Ascending aorta (tissue), 2 donors: ENCODE measurements at regions not wholly inside any gene's neighbourhood (a gene's known extent, or its start where the extent isn't known, plus 50 kb on each side); places are given as distances from the start of the nearest gene placed in this dataset.

ENCODE experiments used
- DNase-seq, 2 donors: peaks; one replicate each; pipeline ENCODE4 v3.0.0-alpha.2; 2019; ENCODE audit warnings: low spot score in 2 of 2
- H3K27ac ChIP-seq, 2 donors: fragments of 200-600 bp; sonication (generic); one replicate each; pipeline ENCODE4 v1.5.1; 2016 to 2017; ENCODE audit warnings: mild to moderate bottlenecking in 1 of 2
- H3K27me3 ChIP-seq: fragments of 200-600 bp; sonication (generic); one replicate; pipeline ENCODE4 v1.5.1; 2017
- H3K36me3 ChIP-seq, 2 donors: fragments of 200-600 bp; sonication (generic); one replicate each; pipeline ENCODE4 v1.5.1; 2016
- H3K4me1 ChIP-seq, 2 donors: fragments of 200-600 bp; sonication (generic); one replicate each; pipeline ENCODE4 v1.5.1; 2016 to 2017; ENCODE audit warnings: mild to moderate bottlenecking in 1 of 2
- H3K4me3 ChIP-seq, 2 donors: fragments of 200-600 bp; sonication (generic); one replicate each; pipeline ENCODE4 v1.5.1; 2016 to 2017; ENCODE audit warnings: mild to moderate bottlenecking in 1 of 2
- H3K9me3 ChIP-seq, 2 donors: fragments of 200-600 bp; sonication (generic); one replicate each; pipeline ENCODE4 v1.5.1; 2016
- CTCF ChIP-seq, 3 experiments: fragments of 200-600 bp in 2 of 3; fragments of 450-650 bp in 1 of 3; sonication (generic) in 2 of 3; IDR thresholded peaks; one replicate each; pipeline ENCODE4 v1.5.1; 2016 to 2019; ENCODE audit warnings: antibody characterized with exemption in 3 of 3, mild to moderate bottlenecking in 1 of 3, moderate library complexity in 1 of 3
- intact Hi-C: fragments of 100-400 bp; cut with DNase I; formaldehyde crosslinking; loops from one replicate; pipeline ENCODE4 v1.15.1; 2023

- no peak for DNase-seq
- Histone ChIP-seq H3K27ac (no peak overlapping the region), H3K27me3 (no peaks in the 10 kb centered on the region), H3K9me3 (no peaks in the 10 kb centered on the region), H3K4me1 (peaks cover 0 to 8% of the 10 kb centered on the region in 2 donors), H3K4me3 (no peak overlapping the region), H3K36me3 (no peaks in the 10 kb centered on the region)
- TF ChIP-seq CTCF (IDR thresholded peaks at IDR 0.05), result no peak
- intact Hi-C loops, result no loop called here
Measured at GRCh38 chr6:12593771-12594529, 122.6 kb upstream of the PHACTR1 start.

- Histone ChIP-seq H3K4me1 (peaks cover 0 to 8% of the 10 kb centered on the region in 2 donors), H3K27ac (no peak overlapping the region), H3K4me3 (no peak overlapping the region), H3K9me3 (no peaks in the 10 kb centered on the region), H3K27me3 (no peaks in the 10 kb centered on the region), H3K36me3 (no peaks in the 10 kb centered on the region)
- DNase-seq, result no peak
- intact Hi-C loops, result no loop called here
- TF ChIP-seq CTCF (IDR thresholded peaks at IDR 0.05), result no peak
Measured at GRCh38 chr6:12594530-12594893, 122.1 kb upstream of the PHACTR1 start.

GRCh38 chr6:12595161-12595811 is 121.3 kb upstream of the PHACTR1 start:
- no peak for TF ChIP-seq CTCF (IDR thresholded peaks at IDR 0.05)
- H3K27ac ChIP-seq, result no peak overlapping the region

GRCh38 chr6:12596731-12597130 is 119.8 kb upstream of the PHACTR1 start:
- Histone ChIP-seq H3K27me3 (no peaks in the 10 kb centered on the region), H3K4me3 (no peak overlapping the region), H3K36me3 (no peaks in the 10 kb centered on the region), H3K4me1 (peaks cover 0 to 10% of the 10 kb centered on the region in 2 donors), H3K27ac (no peak overlapping the region), H3K9me3 (no peaks in the 10 kb centered on the region)
- intact Hi-C loops, result no loop called here
- no peak for TF ChIP-seq CTCF (IDR thresholded peaks at IDR 0.05)
- DNase-seq, result no peak

More at GRCh38 chr6:12595161-12595811, 121.3 kb upstream of the PHACTR1 start:
- intact Hi-C loops, result no loop called here
- no peak for DNase-seq
- peaks cover 0 to 8% of the 10 kb centered on the region in 2 donors for H3K4me1 ChIP-seq
- no peaks in the 10 kb centered on the region for H3K36me3 ChIP-seq
- H3K27me3 ChIP-seq, result no peaks in the 10 kb centered on the region
- H3K4me3 ChIP-seq, result no peak overlapping the region
- H3K9me3 ChIP-seq, result no peaks in the 10 kb centered on the region

GRCh38 chr6:12598919-12599318 is 117.6 kb upstream of the PHACTR1 start:
- no peak for TF ChIP-seq CTCF (IDR thresholded peaks at IDR 0.05)
- no peak overlapping the region for H3K4me3 ChIP-seq
- no peaks in the 10 kb centered on the region for H3K27me3 ChIP-seq
- DNase-seq, result no peak
- no peak overlapping the region for H3K27ac ChIP-seq
- no peaks in the 10 kb centered on the region for H3K9me3 ChIP-seq
- intact Hi-C loops, result no loop called here
- H3K36me3 ChIP-seq, result no peaks in the 10 kb centered on the region
- peaks cover 0 to 20% of the 10 kb centered on the region in 2 donors for H3K4me1 ChIP-seq
